8988T (cell line): ENCODE measurements at regions not wholly inside any gene's neighbourhood (a gene's known extent, or its start where the extent isn't known, plus 50 kb on each side); places are given as distances from the start of the nearest gene placed in this dataset.

Experiments used
- DNase-seq: peaks from one replicate; pipeline ENCODE4 v3.0.0; 2011

DNA sequence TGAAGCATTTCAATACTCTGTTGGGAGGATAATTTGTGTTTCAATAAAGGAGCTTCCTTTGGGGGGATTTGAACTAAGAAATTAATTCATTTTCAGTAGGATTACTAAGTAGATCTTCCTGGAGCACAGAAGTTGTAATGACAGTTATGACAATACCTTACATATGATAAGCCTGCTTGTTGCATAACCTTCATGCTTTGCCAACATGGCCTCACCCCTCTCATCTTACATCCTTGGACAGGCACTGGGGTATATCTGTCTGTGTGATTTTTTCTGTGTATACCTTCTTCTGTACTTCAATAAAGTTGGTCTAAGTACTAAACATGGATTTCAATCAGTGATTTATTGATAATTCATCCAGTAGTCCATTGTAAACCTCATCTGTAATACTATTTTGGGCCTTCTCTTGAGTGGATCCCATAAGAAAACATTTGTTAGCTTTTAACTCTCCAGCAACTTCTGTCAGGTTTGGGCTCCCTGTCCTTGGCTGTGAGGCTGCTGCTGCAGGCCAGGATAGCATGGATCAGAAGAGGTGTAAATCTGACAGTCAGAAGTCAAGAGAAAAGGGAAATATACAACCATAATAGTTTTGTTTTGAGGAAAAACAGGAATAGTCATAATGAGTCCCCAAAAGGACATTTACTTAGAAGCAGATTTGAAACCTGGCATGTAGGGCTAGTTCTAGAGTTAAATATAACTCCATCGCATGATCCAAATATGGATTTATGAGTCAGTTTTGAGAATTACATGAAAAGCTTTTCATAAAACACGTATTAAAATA is 422.2 kb downstream of the KLF5 start:
- no peak for DNase-seq

DNA sequence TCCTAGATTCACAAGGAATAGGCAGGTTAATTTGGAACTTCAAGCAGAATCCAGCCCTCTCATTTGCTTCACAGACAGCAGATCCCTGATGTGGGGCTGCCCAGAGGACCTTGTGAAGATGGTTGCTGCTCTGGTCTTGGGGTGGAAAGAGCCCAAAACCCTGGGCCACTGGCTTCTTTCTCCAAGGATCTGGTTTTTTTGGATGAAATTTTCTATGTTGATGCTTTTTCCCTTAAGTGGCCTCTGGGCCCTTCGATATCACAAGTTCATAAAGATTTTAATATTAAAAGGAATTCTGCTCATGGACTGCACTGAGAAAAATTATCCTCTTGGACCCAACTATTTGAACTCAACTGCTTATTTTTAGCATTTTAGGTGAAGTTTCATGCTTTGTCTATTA is 421.1 kb downstream of the KLF5 start:
- DNase-seq, result no peak

DNA sequence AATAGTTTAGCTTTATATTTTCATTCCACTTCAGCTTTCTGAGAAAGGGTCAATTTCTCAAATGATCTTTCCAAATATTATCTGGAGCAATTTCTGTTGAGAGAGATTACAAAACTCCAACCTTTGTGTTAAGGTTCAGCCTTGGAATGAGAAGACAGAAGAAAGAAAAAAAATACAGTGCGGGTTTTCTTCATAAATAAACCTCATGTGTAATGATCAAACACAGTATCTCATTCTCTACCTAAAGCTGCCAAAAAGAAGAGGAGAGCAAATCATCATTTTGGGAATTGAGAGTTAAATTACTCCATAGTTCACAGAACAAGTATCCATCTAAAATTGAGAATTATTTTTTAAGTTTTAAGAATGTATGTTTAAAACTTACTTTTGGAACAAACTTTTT is 420.5 kb downstream of the KLF5 start:
- DNase-seq, result no peak

DNA sequence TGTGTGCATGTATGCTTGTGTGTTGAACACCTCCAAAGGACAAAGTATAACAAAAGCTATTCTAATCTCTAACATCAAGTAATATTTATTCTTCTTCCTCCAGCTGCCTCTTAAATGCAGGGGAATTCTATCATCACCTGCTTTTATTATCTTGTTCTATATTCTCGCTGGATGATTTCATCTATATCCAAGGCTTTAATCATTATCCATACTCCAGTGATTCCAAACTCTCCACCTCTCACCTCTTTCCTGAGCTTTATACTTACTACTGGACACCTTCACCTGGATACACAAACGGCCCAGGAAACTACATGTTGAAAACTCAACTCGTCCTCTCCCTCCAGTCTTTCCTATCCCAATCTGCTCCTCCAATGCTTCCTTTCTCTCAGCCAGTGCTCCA is 418.6 kb downstream of the KLF5 start:
- DNase-seq, result no peak

DNA sequence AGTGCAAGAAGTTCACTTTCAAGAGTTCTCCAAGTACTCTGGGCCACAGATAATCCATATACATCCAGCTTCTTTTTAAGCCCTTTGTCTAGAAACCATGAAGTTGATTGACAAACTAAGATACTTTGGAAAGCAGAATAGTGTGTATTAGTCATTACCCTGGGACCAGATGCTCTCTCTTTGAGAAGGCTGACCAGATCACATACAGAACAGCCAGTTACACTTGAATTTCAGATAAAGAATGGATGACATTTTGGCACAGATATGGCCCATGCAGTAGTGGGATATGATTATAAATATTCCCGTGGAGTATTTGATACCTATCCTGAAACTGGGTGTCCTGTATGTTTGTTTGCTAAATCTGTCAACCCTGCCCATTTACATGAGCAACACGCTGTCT is 414.2 kb downstream of the KLF5 start:
- DNase-seq, result no peak

DNA sequence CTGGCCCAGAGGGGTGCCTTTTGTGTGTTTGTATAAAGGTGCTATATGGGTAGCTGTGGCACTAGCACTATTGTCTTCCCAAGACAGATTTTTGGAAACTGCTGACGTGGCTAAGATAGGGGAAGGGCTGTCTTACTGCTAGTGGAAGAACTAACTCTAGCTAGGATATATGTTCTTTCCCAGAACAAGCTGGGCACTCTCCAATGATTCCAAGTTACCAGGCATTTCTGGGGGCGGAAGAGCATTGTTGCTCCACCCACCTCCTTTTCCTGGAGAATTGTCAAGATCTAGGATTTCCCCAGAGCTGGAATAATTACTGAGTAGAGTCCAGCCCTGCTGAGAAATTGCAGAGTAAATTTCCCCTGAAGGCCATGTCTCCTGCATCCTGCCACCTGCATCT is 408.3 kb downstream of the KLF5 start:
- no peak for DNase-seq

DNA sequence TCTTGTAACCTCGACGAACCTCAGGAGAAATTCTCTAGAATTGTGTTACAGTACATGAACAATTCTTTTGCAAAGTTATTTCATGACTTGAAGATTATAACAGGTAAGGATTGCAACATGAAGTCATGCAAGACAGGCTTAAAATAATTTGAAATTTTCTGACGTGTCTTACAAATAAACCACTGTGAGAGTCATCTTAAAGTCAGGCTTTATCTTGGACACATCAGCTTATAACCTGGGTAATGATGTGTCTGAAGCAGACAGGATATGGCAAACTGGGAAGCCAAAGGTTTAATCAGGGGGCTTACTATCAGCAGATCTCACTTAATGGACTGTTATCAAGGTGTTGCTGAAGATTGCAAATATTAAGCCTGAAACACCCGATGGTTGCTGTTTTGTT is 407.8 kb downstream of the KLF5 start:
- no peak for DNase-seq

DNA sequence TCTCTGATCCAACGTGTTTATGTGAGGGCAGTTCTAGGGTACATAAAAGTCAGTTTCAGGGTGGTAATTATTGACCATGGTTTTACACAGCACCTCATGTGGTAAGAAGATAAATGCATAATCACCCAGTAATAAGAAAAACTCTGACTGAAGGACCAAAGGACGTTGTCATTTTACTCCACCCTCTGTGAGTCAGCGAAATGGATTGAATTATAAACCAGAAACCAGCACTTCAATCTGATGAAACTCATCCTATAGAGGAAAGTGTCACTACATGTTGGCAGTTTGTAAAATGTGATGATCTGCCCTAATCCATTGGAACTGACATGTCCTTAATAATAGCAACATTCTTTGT is 406.8 kb downstream of the KLF5 start:
- no peak for DNase-seq

DNA sequence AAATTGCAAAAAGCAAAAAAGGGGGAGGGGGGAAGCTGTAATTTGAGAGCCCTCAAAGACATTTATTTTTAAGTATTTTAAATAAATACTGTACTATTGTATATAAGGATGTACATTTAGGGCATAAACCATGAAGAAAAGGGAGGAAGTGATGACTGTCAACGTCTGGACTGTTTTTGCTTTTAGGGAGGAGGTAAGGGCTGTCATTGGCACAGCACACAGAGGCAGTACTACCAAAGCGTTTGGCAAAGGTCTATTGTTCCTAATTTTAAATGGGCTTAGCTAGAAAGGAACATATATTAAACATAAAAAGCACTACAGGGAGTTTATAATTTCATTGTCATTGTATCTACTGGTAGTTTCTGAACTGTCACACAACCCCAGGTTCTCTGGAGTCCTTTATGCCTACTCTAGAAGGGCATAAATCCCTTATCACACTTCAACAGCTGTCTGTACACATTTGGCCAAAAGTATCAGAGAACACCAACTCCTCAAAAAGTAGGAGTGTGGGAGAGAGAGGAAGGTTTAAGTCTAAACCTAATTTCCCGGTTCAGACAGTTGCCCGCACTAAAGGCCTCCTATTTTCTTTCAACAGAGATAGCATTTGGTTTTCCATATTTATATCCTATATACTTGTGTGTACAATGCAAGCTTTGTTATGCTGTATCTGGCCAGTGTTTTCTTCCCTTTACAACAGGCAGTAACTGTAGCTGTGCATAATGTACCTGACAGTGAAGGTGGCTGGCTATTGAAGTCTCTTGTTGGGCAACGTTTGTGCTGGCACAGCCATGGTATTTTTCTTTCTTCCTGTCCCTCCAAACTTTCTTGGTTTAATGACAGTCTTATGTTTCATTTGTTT is 406.2 kb downstream of the KLF5 start:
- no peak for DNase-seq

DNA sequence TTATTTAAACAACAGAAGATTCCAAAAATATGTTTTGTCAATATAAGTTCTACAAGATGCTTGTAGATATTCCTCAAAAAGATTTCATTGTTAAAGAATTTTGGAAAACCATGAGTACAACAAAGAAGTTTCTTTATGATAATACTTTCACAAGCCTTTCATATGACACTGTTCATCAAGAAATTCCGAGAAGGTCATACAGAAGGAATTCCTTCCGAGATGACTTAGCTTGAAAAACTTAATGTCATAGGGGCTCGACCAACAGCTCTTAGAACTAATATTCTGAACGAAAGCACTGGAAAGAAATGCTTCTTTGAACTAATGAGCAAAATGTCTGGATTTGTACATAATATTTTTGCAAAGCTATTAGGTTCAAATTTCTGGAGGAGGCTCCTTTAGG is 403.4 kb downstream of the KLF5 start:
- DNase-seq, result no peak

DNA sequence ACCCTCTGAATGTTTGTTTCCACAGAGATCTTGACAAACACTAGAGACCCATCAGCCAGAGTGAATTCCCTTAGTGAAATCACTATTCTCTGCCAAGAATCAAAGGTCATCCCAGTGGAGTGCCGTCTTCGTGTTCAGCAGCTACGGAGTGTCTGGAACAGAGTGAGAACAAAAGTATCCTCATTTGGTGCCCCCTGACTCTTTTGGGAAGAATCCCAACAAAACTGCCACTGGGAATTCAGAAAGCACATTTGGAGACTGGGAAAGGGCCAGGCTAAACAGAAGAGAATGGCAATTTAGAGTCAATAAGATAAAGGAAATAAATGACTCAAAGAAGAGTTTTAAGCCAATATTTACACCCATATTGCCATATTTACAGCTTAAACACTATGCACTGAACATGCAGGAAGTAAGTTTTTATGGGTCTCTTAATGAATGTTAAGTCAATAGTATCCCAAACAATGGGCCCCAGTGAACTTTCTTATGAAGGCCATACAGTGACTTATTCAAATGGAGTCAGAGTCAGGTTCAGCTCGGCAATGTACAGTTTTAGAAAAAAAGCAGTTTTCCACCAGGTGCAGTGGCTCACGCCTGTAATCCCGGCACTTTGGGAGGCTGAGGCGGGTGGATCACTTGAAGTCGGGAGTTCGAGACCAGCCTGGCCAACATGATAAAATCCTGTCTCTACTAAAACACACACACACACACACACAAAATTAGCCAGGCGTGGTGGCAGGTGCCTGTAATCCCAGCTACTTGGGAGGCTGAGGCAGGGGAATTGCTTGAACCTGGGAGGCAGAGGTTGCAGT is 392.6 kb downstream of the KLF5 start:
- DNase-seq, result no peak

DNA sequence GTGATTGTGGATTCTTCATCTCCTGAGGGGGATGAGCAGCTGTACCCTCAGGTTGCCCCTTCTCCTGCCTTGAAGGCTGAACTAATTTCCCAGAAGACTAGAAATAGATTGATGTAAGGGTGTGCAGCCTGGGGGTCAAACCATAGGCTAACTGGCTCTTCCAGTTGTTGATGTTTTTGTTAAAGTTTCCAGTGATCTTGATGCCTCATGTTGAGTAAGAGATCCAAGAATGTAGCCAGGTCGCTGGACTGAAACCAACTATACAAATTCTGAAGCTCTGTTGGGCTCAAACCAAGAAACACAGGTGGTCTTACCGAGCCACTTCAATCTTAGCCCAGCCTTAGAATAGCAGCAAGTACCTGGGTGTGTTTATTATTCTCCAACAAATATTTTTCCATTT is 391.8 kb downstream of the KLF5 start:
- DNase-seq, result no peak

DNA sequence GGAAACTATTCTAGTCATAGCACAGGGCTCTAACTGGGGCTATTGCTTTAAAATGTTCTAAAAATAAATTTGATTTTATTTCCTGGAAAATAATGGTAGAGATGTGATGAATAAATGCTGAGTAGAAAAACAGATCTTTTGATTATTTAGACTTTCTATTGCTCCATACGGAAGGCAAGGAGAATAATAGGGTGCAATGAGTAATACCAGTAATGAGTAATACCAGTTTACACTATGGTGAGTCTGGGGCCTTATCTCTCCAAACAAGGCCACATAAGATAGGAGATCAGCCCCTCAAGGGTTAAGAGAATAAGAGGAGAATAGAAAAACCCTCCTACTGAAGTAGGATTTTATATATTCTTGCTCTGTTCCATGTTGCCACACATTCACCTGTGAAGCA is 390.4 kb downstream of the KLF5 start:
- no peak for DNase-seq

DNA sequence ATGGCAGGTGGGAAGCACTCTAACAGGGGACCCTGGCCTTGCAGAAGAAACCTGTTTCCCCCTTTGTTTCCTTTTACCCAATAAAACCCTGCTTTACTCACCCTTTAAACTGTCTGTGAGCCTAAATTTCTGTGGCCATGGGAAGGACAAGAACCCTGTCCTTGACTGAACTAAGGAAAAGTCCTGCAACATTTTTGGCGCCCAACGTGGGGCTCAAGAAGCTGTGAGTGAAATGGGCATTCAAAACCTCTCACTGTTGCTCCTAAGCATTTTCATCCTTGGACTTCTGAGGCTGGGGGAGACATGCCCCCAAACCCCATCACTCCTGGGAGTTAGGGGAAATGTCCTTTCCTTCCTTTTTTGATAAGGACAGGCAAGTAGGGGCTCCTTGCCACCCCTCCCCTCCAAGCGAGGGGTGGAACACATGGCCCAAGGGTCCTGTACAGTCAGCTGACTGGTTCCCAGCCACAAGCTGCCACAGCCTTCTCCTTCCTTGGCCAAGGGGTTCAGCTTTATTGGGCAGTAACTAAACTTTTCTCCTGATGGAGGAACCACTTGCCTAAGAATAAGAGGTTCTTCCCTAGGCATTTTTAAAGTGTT is 381.6 kb downstream of the KLF5 start:
- DNase-seq, result no peak

DNA sequence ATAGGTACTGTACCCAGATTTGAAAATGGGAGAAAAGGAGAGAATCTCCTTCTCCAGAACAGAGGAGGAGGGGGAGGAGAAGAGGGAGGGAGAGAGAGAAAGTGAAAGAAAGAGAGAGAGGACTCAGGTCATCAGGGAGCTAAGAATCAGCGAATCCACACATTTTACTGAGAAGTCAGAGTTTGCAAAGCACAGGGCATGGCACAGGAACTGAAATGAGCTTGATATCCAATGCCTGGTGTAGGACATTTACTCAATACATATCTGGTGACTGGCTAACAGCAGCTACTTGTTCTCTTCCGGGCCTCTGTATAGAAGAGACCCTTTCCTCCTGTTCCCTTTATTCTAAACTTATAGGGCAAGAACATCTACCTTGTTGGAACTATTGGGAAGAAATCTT is 375.1 kb downstream of the KLF5 start:
- DNase-seq, result no peak

DNA sequence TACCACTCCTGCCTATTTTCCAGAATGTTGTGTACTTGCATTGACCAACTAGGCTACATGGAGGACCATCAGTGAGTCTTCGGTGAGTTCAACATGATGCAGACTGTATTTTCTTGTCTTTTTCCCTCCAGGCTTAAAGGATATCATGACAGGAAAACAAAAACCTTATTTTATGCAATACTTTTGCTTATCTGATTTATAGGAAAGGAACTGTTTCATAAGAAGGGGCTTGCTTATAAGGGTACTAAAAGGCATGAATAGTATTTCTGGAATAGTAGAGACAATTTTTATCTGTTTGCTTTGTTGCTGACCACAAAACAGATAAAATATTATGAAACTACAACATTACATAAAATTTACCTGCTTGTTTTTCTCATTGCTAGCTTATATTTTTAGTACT is 374.7 kb downstream of the KLF5 start:
- no peak for DNase-seq

DNA sequence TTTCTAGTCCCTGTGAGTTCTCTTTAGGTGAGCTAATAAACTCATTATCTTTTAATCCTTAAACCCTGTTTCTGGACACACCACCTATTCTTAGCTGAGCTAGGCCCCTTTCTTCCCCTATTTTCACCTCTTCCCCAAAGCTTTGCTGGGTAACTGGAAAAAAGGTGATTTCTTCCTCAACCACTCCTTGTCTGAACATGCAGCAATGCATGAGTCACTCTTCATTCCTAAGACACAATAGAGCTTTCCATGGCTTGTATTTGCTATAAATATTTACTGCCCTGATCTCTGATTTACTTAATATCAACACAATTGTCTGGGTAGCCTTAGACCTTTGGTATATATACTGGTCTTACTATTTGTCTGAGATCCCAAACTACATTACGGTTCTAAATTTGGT is 370.9 kb downstream of the KLF5 start:
- no peak for DNase-seq

DNA sequence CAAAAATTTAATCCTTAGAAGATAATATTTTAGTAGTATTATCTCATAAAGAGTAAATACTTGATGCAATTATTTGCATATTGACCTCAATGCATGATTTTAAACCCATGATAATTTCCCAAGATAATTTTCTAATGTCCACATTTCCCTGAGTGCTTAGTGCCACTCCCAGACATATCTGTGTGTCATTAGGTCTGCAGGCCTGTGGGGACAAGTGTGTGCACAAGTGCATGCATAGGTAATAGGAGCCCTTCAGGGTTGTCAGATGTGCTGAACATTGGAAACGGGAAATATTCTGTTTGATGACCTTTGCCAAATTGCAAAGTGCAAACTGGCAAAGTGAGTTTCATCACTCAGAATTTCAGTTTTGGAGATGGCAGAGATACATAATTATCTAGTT is 369.9 kb downstream of the KLF5 start:
- DNase-seq, result no peak

DNA sequence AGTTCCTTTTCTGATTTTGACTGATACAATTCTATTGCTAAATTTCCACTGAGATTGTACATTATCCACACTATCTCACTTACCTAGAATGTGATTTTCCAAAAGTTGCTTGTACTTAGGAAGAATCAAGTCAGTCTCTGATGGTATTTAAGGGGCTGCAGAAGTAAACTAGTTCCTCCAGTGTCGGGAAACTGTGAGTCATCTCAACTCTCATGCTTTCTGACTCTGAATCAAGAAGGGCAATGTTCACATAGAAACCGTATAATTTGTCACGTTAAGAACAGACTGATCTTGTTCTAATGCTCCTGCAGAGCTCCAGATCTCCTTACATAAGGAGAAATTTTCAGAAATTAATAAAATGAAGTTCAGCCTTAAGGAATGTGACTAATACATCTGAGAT is 369.3 kb downstream of the KLF5 start:
- DNase-seq, result no peak

DNA sequence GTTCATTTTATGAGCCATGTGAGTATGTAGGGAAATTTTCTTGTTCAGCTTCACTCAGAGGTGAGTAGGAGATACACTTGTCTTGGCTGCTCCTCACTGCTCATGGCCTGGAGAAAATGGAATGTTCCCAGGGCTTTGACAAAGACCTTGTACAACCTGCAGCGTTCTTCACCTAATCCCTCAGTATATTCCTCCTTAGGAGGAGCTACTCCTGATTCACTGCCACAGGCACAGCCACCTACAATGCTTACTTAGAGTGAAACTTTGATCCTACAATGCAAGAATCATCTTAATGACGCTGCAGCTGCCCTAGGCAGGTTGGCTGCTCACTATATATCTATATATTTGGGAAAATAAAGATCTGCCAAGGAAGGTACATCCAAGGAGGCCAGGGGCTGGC is 364.2 kb downstream of the KLF5 start:
- no peak for DNase-seq

DNA sequence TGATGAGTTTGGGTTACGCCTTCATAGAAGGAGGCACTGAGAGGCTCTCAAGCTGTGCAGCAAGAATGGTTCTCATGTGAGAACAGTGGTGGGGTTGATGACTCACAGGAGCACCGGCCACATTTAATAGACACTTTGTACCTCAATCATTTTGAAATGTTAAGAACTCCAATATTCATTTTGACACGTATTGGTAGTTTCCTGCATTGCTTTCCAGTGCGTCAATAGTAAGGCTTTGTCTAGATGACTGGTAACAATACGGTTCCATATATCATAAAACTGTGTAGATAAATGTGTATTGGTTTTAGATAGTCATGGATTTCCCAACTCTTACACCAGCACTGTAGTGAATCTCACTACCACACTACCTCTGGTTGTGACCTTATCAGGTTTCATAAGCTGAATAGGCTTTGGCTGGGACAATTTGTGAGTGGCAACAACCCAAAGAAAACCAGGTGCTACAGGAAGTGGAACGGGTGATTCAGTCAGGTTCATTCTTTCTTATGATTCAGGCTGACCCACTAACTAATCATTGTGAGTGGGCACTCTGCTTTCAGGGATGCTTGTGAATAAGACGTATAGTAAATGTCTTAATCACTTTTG is 362.6 kb downstream of the KLF5 start:
- no peak for DNase-seq

DNA sequence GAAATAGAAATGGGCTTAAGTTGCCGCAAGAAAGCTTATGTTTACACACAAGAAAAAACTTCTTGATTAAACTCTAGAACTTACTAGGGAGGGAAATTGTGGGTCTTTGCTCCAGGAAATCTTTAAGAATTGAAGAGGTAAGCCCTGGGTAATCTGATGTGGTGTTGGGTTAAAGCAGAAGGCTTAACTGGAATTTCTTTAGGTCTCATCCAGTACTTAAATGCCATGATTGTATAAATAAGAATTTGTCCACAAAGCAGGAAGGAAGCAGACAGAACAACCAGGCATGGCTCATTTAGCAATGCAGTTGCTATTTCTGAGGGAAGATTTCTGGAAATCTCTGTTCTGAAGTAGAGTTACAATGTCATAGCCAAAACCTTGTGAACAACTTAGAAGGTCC is 360.4 kb downstream of the KLF5 start:
- DNase-seq, result no peak
